Prostate gland (tissue), 2 donors: ENCODE measurements at regions not wholly inside any gene's neighbourhood (a gene's known extent, or its start where the extent isn't known, plus 50 kb on each side); places are given as distances from the start of the nearest gene placed in this dataset.

ENCODE experiments used
- POLR2A ChIP-seq: fragments of 450-650 bp; IDR thresholded peaks from one replicate; pipeline ENCODE4 v1.6.1; 2016; ENCODE audit warnings: antibody characterized with exemption, mild to moderate bottlenecking
- POLR2AphosphoS5 ChIP-seq: sonication (generic); formaldehyde crosslinking; IDR thresholded peaks from one replicate; pipeline ENCODE4 v1.6.1; 2017; ENCODE audit warnings: antibody characterized with exemption
- TF ChIP-seq, protein P1 (sequence below), 4 experiments: fragments of 200-600 bp in 2 of 4; fragments of 450-650 bp in 2 of 4; sonication (generic) in 2 of 4; IDR thresholded peaks; 1 replicate in 3 of 4; 2 replicates in 1 of 4; pipeline ENCODE4 v1.5.1; 2016 to 2019; ENCODE audit warnings: antibody characterized with exemption in 4 of 4, mild to moderate bottlenecking in 2 of 4, moderate library complexity in 2 of 4

DNA sequence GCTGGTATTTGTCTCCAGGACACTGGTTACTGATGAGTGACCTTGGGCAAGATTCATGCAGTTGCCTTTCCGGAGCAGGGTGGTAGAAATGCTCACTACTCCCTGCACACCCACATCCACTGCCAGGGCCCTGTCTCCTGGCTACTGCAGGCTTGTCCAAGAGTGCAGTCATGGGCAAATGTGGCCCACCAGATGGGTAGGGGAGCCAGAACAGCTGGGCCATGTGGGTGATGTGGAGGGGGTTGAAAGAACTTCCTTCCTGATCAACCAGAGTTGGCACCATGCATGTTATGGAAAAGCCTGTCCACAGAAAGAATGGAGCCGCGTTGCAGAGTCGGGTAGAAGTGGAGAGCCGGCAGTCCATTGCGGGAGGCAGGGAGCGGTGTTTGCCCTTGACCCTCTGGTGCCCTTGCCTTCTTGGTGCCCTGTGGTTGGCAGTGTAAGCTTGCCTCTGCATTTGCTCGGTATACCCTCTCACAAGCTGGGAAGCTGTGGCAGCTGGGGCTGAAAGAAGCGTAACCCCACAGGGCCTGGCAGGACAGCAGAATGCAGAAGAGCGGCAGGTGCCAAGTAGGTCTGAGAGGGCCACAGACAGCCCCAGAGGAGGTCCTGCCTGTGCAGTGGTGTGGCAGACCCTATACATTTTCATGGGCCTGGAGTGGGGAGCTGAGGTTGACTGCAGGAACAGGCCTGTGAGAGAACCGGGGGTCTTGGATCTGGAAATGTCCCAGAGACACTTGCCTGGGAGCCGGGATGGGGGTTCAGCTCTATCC is 253.2 kb downstream of the TFCP2L1 start:
- TF ChIP-seq, protein P1, sequence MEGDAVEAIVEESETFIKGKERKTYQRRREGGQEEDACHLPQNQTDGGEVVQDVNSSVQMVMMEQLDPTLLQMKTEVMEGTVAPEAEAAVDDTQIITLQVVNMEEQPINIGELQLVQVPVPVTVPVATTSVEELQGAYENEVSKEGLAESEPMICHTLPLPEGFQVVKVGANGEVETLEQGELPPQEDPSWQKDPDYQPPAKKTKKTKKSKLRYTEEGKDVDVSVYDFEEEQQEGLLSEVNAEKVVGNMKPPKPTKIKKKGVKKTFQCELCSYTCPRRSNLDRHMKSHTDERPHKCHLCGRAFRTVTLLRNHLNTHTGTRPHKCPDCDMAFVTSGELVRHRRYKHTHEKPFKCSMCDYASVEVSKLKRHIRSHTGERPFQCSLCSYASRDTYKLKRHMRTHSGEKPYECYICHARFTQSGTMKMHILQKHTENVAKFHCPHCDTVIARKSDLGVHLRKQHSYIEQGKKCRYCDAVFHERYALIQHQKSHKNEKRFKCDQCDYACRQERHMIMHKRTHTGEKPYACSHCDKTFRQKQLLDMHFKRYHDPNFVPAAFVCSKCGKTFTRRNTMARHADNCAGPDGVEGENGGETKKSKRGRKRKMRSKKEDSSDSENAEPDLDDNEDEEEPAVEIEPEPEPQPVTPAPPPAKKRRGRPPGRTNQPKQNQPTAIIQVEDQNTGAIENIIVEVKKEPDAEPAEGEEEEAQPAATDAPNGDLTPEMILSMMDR (IDR thresholded peaks at IDR 0.05): no peak
- no peak for TF ChIP-seq POLR2AphosphoS5
- TF ChIP-seq POLR2A: no peak
